Activated effector memory CD4-positive, alpha-beta T cell treated with Interleukin-2 at 50 U/mL for 16 hours (primary cell): ENCODE measurements at regions not wholly inside any gene's neighbourhood (a gene's known extent, or its start where the extent isn't known, plus 50 kb on each side); places are given as distances from the start of the nearest gene placed in this dataset.

Source experiments
- DNase-seq: peaks from one replicate; pipeline ENCODE4 v3.0.0-alpha.2; 2020

- DNase-seq = no peak
Measured at GRCh38 chrX:39452401-39452800, 645.4 kb downstream of the BCOR start.

GRCh38 chrX:39453889-39454621 is 643.7 kb downstream of the BCOR start:
- no peak for DNase-seq

GRCh38 chrX:39456894-39457604 is 640.7 kb downstream of the BCOR start:
- no peak for DNase-seq

GRCh38 chrX:39458779-39459178 is 639.0 kb downstream of the BCOR start:
- DNase-seq = no peak

- DNase-seq = no peak
Measured at GRCh38 chrX:39459204-39459603, 638.6 kb downstream of the BCOR start.

- no peak for DNase-seq
Measured at GRCh38 chrX:39459952-39460351, 637.8 kb downstream of the BCOR start.

GRCh38 chrX:39460499-39460898 is 637.3 kb downstream of the BCOR start:
- no peak for DNase-seq

- DNase-seq = no peak
Measured at GRCh38 chrX:39462835-39463234, 634.9 kb downstream of the BCOR start.

GRCh38 chrX:39464253-39464652 is 633.5 kb downstream of the BCOR start:
- no peak for DNase-seq

GRCh38 chrX:39465467-39465866 is 632.3 kb downstream of the BCOR start:
- DNase-seq = no peak

GRCh38 chrX:39465906-39466305 is 631.9 kb downstream of the BCOR start:
- DNase-seq = no peak

- DNase-seq = no peak
Measured at GRCh38 chrX:39469126-39469525, 628.6 kb downstream of the BCOR start.

- no peak for DNase-seq
Measured at GRCh38 chrX:39470588-39471407, 627.0 kb downstream of the BCOR start.

- DNase-seq = no peak
Measured at GRCh38 chrX:39472161-39472560, 625.6 kb downstream of the BCOR start.

- DNase-seq = no peak
Measured at GRCh38 chrX:39473812-39474211, 623.9 kb downstream of the BCOR start.

GRCh38 chrX:39475372-39475771 is 622.4 kb downstream of the BCOR start:
- DNase-seq = no peak

- no peak for DNase-seq
Measured at GRCh38 chrX:39476604-39477021, 621.1 kb downstream of the BCOR start.

GRCh38 chrX:39477031-39477761 is 620.6 kb downstream of the BCOR start:
- DNase-seq = no peak

- DNase-seq = no peak
Measured at GRCh38 chrX:39477762-39478120, 620.0 kb downstream of the BCOR start.

GRCh38 chrX:39479856-39480255 is 617.9 kb downstream of the BCOR start:
- no peak for DNase-seq

GRCh38 chrX:39480963-39481362 is 616.8 kb downstream of the BCOR start:
- DNase-seq = no peak

- no peak for DNase-seq
Measured at GRCh38 chrX:39481621-39482020, 616.1 kb downstream of the BCOR start.
